Prostate gland (tissue), 2 donors: ENCODE measurements at regions not wholly inside any gene's neighbourhood (a gene's known extent, or its start where the extent isn't known, plus 50 kb on each side); places are given as distances from the start of the nearest gene placed in this dataset.

ENCODE experiments used
- POLR2A ChIP-seq: fragments of 450-650 bp; IDR thresholded peaks from one replicate; pipeline ENCODE4 v1.6.1; 2016; ENCODE audit warnings: antibody characterized with exemption, mild to moderate bottlenecking
- TF ChIP-seq, protein P1 (sequence below), 4 experiments: fragments of 200-600 bp in 2 of 4; fragments of 450-650 bp in 2 of 4; sonication (generic) in 2 of 4; IDR thresholded peaks; 1 replicate in 3 of 4; 2 replicates in 1 of 4; pipeline ENCODE4 v1.5.1; 2016 to 2019; ENCODE audit warnings: antibody characterized with exemption in 4 of 4, mild to moderate bottlenecking in 2 of 4, moderate library complexity in 2 of 4

DNA sequence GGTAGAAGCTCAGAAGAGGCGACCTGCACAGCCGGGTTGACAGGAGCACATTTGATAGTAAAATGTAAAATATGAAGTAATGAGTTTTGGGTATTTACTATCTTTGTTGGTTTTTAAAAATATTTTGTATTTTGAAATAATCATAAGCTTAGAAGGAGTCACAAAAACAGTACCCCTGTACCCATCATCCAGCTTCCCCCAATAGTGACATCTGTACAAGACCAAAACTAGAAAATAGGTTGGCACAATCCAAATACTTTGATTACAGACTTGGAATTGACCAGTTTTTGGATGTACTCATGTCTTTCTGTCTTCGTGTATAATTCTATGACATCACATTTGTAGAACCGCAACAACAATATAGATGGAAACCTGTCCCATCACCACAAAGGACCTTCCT lies 413.1 kb upstream of the PODXL start:
- TF ChIP-seq POLR2A: no peak
- TF ChIP-seq, protein P1, sequence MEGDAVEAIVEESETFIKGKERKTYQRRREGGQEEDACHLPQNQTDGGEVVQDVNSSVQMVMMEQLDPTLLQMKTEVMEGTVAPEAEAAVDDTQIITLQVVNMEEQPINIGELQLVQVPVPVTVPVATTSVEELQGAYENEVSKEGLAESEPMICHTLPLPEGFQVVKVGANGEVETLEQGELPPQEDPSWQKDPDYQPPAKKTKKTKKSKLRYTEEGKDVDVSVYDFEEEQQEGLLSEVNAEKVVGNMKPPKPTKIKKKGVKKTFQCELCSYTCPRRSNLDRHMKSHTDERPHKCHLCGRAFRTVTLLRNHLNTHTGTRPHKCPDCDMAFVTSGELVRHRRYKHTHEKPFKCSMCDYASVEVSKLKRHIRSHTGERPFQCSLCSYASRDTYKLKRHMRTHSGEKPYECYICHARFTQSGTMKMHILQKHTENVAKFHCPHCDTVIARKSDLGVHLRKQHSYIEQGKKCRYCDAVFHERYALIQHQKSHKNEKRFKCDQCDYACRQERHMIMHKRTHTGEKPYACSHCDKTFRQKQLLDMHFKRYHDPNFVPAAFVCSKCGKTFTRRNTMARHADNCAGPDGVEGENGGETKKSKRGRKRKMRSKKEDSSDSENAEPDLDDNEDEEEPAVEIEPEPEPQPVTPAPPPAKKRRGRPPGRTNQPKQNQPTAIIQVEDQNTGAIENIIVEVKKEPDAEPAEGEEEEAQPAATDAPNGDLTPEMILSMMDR (IDR thresholded peaks at IDR 0.05): no peak
